K562 (cell line): ENCODE measurements at regions not wholly inside any gene's neighbourhood (a gene's known extent, or its start where the extent isn't known, plus 50 kb on each side); places are given as distances from the start of the nearest gene placed in this dataset.

Source experiments
- ATAC-seq: fragments of 200-7000 bp; cut with Tn5 transposase; 3 replicates; pipeline ENCODE4 v1.9.1; 2020; ENCODE audit warnings: moderate library complexity
- BruUV-seq: library from RNA; stranded (reverse); fragments of 400-500 nt; replicated peaks from 2 replicates; lab custom pipeline; 2021; lab: Mats Ljungman, UMichigan
- CTCF ChIA-PET: fragments of 300-600 bp; formaldehyde crosslinking; extraction: SDS; loops from one replicate; lab custom pipeline; 2021; ENCODE audit warnings: low intra/inter-chr PET ratio; lab: Yijun Ruan, JAX
- POLR2A ChIA-PET: fragments of 300-600, 350-650 bp; sonication (Branson Sonifier 250); formaldehyde crosslinking; extraction: SDS; loops from one replicate; lab custom pipeline; 2021; ENCODE audit warnings: antibody characterized with exemption, inconsistent platforms; lab: Yijun Ruan, JAX
- DNase-seq, 4 experiments: peaks; one replicate each; pipeline versions ENCODE4 v3.0.0 to v3.0.0-alpha.2; 2011 to 2018; ENCODE audit warnings: low spot score in 3 of 4, mixed read lengths in 3 of 4; ENCODE audit errors: extremely low read depth in 1 of 4
- FAIRE-seq: peaks from 2 replicates; lab custom pipeline; 2011; peaks lifted over from hg19 to GRCh38; lab: Jason Lieb, UNC
- H2AFZ ChIP-seq: 2 replicates; pipeline ENCODE4 v1.6.0; 2011; ENCODE audit warnings: low read depth, low read length, control low read depth, inconsistent platforms
- H3K27ac ChIP-seq: fragments of 200-600 bp; 3 replicates; pipeline ENCODE4 v1.8.0; 2011; ENCODE audit warnings: low read depth, mild to moderate bottlenecking, control low read depth, inconsistent platforms, low read length, moderate library complexity, mixed read lengths; ENCODE audit errors: extremely low read depth
- H3K27me3 ChIP-seq, 2 experiments: fragments of 300-600 bp in 1 of 2; 2 replicates in 1 of 2; 3 replicates in 1 of 2; pipeline versions ENCODE4 v1.6.0 to v1.8.0; 2011; ENCODE audit warnings: inconsistent platforms in 2 of 2, low read length in 2 of 2, mild to moderate bottlenecking in 1 of 2, mixed read lengths in 1 of 2, moderate library complexity in 1 of 2; ENCODE audit not compliant: control insufficient read depth in 2 of 2, insufficient read depth in 2 of 2
- H3K36me3 ChIP-seq: fragments of 300-600 bp; 3 replicates; pipeline ENCODE4 v1.8.0; 2011; ENCODE audit warnings: mild to moderate bottlenecking, low read length, inconsistent platforms; ENCODE audit not compliant: control insufficient read depth, insufficient read depth
- H3K4me1 ChIP-seq, 2 experiments: fragments of 200-600 bp in 1 of 2; replicated peaks in 1 of 2; 2 replicates in 1 of 2; 3 replicates in 1 of 2; pipeline versions ENCODE4 v1.5.1 to v1.8.0; 2011; ENCODE audit warnings: inconsistent platforms in 2 of 2, low read length in 2 of 2, mild to moderate bottlenecking in 1 of 2, mixed read lengths in 1 of 2, moderate library complexity in 1 of 2; ENCODE audit not compliant: control insufficient read depth in 2 of 2, insufficient read depth in 2 of 2
- H3K4me2 ChIP-seq: 2 replicates; pipeline ENCODE4 v1.6.1; 2011; ENCODE audit warnings: low read length, control low read depth, inconsistent platforms, mixed read lengths; ENCODE audit not compliant: insufficient read depth
- H3K4me3 ChIP-seq: fragments of 200-600 bp; sonication (generic), shearing (Covaris generic); 2 replicates; pipeline ENCODE4 v1.5.1; 2016; ENCODE audit warnings: control low read depth, inconsistent platforms
- H3K79me2 ChIP-seq: fragments of 200-600 bp; 3 replicates; pipeline ENCODE4 v1.8.0; 2011; ENCODE audit warnings: low read length, inconsistent platforms; ENCODE audit not compliant: control insufficient read depth, insufficient read depth
- H3K9ac ChIP-seq, 2 experiments: 2 replicates each; pipeline versions ENCODE4 v1.6.0 to v1.6.1; 2011; ENCODE audit warnings: low read depth in 2 of 2, low read length in 2 of 2, control low read depth in 1 of 2, inconsistent platforms in 1 of 2, mild to moderate bottlenecking in 1 of 2, mixed read lengths in 1 of 2; ENCODE audit not compliant: insufficient read depth in 1 of 2
- H3K9me1 ChIP-seq: one replicate; pipeline ENCODE4 v1.6.0; 2011; ENCODE audit warnings: inconsistent platforms, mild to moderate bottlenecking, low read length, moderate library complexity; ENCODE audit not compliant: control insufficient read depth, insufficient read depth
- H3K9me3 ChIP-seq: replicated peaks from 2 replicates; pipeline ENCODE4 v1.5.1; 2011; ENCODE audit warnings: low read depth, low read length, inconsistent platforms; ENCODE audit not compliant: control insufficient read depth, insufficient read depth
- H4K20me1 ChIP-seq: replicated peaks from 2 replicates; pipeline ENCODE4 v1.6.1; 2011; ENCODE audit warnings: low read length, inconsistent platforms, mixed read lengths; ENCODE audit not compliant: control insufficient read depth, insufficient read depth
- CBX2 ChIP-seq: fragments of 200-600 bp; sonication (generic); IDR thresholded peaks from one replicate; pipeline ENCODE4 v1.6.1; 2012; ENCODE audit warnings: mild to moderate bottlenecking, low read length, inconsistent platforms; ENCODE audit not compliant: insufficient read depth, poor library complexity, severe bottlenecking
- CEBPB ChIP-seq: fragments of 450-650 bp; IDR thresholded peaks from 2 replicates; pipeline ENCODE4 v1.6.1; 2016; ENCODE audit warnings: missing genetic modification characterization, missing compliant biosample characterization
- FOSL1 ChIP-seq: fragments of 200-800 bp; sonication (Bioruptor generic); conservative IDR thresholded peaks from 2 replicates; pipeline ENCODE4 v1.6.1; 2016; ENCODE audit warnings: missing genetic modification characterization, missing compliant biosample characterization
- FOXO4 ChIP-seq: fragments of 450-650 bp; formaldehyde crosslinking; IDR thresholded peaks from 2 replicates; pipeline ENCODE4 v1.4.0; 2020; ENCODE audit warnings: mild to moderate bottlenecking, moderate library complexity
- HCFC1 ChIP-seq: IDR thresholded peaks from 2 replicates; pipeline ENCODE4 v1.6.1; 2012; ENCODE audit warnings: low read depth, low read length, improper control_type of control experiment
- MECOM ChIP-seq: fragments of 250-450 bp; sonication (Bioruptor Pico); IDR thresholded peaks from 2 replicates; pipeline ENCODE4 v1.8.0; 2022; ENCODE audit warnings: inconsistent platforms
- MED1 ChIP-seq: sonication (generic); formaldehyde crosslinking; IDR thresholded peaks from 2 replicates; pipeline ENCODE4 v1.8.1; 2023; ENCODE audit warnings: missing genetic modification reagents, borderline replicate concordance
- NFIC ChIP-seq: fragments of 450-650 bp; IDR thresholded peaks from 2 replicates; pipeline ENCODE4 v1.6.1; 2017; ENCODE audit warnings: mild to moderate bottlenecking, inconsistent platforms
- RBM25 ChIP-seq: fragments of 200-400 bp; formaldehyde crosslinking; IDR thresholded peaks from 2 replicates; pipeline ENCODE4 v1.6.1; 2018; ENCODE audit warnings: low read length, low read depth, moderate library complexity; ENCODE audit not compliant: severe bottlenecking
- U2AF1 ChIP-seq: fragments of 200-400 bp; formaldehyde crosslinking; optimal IDR thresholded peaks from 2 replicates; pipeline ENCODE3; 2017; ENCODE audit warnings: mild to moderate bottlenecking, low read depth, low read length, moderate library complexity
- USF2 ChIP-seq: sonication (generic); formaldehyde crosslinking; IDR thresholded peaks from 2 replicates; pipeline ENCODE4 v1.5.0; 2020; ENCODE audit warnings: missing genetic modification reagents
- ZKSCAN8 ChIP-seq: fragments of 200-800 bp; sonication (Bioruptor generic); IDR thresholded peaks from 2 replicates; pipeline ENCODE4 v1.6.1; 2016; ENCODE audit warnings: missing genetic modification characterization, missing compliant biosample characterization
- ZNF184 ChIP-seq: sonication (generic); formaldehyde crosslinking; IDR thresholded peaks from 2 replicates; pipeline ENCODE4 v1.5.0; 2020; ENCODE audit warnings: missing genetic modification reagents
- WGBS: fragments of 100-300 bp; shearing (Covaris generic); methylation state at CpG from one replicate; pipeline ENCODE4 v1.1.6; 2016; ENCODE audit warnings: low coverage, mixed read lengths; ENCODE audit not compliant: insufficient coverage; ENCODE audit errors: missing lambda C conversion rate; 5-methylcytosine and 5-hydroxymethylcytosine counted together
- in situ Hi-C: fragments of 300-500 bp; cut with MboI; formaldehyde crosslinking; loops from 4 replicates; pipeline ENCODE4 v1.15.0; 2018; ENCODE audit warnings: inconsistent platforms, mixed read lengths
- intact Hi-C: fragments of 100-400 bp; cut with micrococcal nuclease; formaldehyde crosslinking; loops from 2 replicates; pipeline ENCODE4 v1.14.2; 2022

GRCh38 chr16:65200857-65201256 is 79.0 kb upstream of the CDH11 start:
- ChIA-PET CTCF (no interaction called here), POLR2A (no interaction called here)
- FAIRE-seq (no peak), ATAC-seq (no peak), DNase-seq (no peak)
- no peaks in the 10 kb centered on the region for H4K20me1 ChIP-seq
- no peaks in the 10 kb centered on the region for H3K27me3 ChIP-seq
- H3K79me2 ChIP-seq: no peaks in the 10 kb centered on the region
- in situ Hi-C loops: no loop called here
- no peak overlapping the region for H2AFZ ChIP-seq
- no peak overlapping the region for H3K9ac ChIP-seq
- H3K9me3 ChIP-seq: no peaks in the 10 kb centered on the region; the same call in 1 of the 2 replicates
- BruUV-seq: no TSS peak
- H3K4me2 ChIP-seq: no peak overlapping the region
- H3K9me1 ChIP-seq: no peaks in the 10 kb centered on the region
- H3K36me3 ChIP-seq: no peaks in the 10 kb centered on the region
- intact Hi-C loops: no loop called here
- WGBS: 13% methylated on average over 2 of the region's 5 CpGs
- no peak overlapping the region for H3K4me3 ChIP-seq
- TF ChIP-seq CBX2 (no peak), CEBPB (tag) (0 out of 2 replicates have a peak, but pooled peaks have one; percentile 12)
- no peak overlapping the region for H3K27ac ChIP-seq
- no peaks in the 10 kb centered on the region for H3K4me1 ChIP-seq

GRCh38 chr16:65200156-65200773 is 78.4 kb upstream of the CDH11 start:
- ChIA-PET CTCF (no interaction called here), POLR2A (no interaction called here)
- intact Hi-C loops: no loop called here
- in situ Hi-C loops: no loop called here
- no peak for FAIRE-seq
- Histone ChIP-seq H3K36me3 (no peaks in the 10 kb centered on the region), H3K9me3 (no peaks in the 10 kb centered on the region; the same call in 1 of the 2 replicates), H3K27me3 (no peaks in the 10 kb centered on the region), H3K4me3 (no peak overlapping the region), H3K4me2 (no peak overlapping the region), H2AFZ (no peak overlapping the region), H3K27ac (no peak overlapping the region), H3K9ac (no peak overlapping the region), H3K4me1 (no peaks in the 10 kb centered on the region), H4K20me1 (no peaks in the 10 kb centered on the region), H3K9me1 (no peaks in the 10 kb centered on the region), H3K79me2 (no peaks in the 10 kb centered on the region)
- no peak for DNase-seq
- no TSS peak for BruUV-seq
- WGBS: 0% methylated on average over 5 of the region's 5 CpGs
- no peak for ATAC-seq
- TF ChIP-seq FOSL1 (tag) (no peak), MECOM (no peak), U2AF1 (no peak), MED1 (CRISPR knock-in tag) (no peak), NFIC (no peak), HCFC1 (no peak), ZNF184 (CRISPR knock-in tag) (no peak), FOXO4 (CRISPR knock-in tag) (no peak), ZKSCAN8 (no peak), RBM25 (no peak), USF2 (CRISPR knock-in tag) (no peak)
